Adipocyte (in vitro differentiated cells): ENCODE measurements at regions not wholly inside any gene's neighbourhood (a gene's known extent, or its start where the extent isn't known, plus 50 kb on each side); places are given as distances from the start of the nearest gene placed in this dataset.
A peak's percentile ranks its signal among the peaks of the same experiment; 100 is the strongest.

Experiments used
- DNase-seq: peaks from one replicate; pipeline ENCODE4 v3.0.0-alpha.2; 2015; ENCODE audit warnings: low read depth
- H3K27me3 ChIP-seq: replicated peaks from 2 replicates; pipeline ENCODE4 v1.7.0; 2013; ENCODE audit warnings: mild to moderate bottlenecking, low read length, moderate library complexity; ENCODE audit not compliant: control insufficient read depth, insufficient read depth
- H3K36me3 ChIP-seq: 2 replicates; pipeline ENCODE4 v1.7.0; 2013; ENCODE audit warnings: low read length, mild to moderate bottlenecking, moderate library complexity; ENCODE audit not compliant: control insufficient read depth, insufficient read depth, severe bottlenecking
- H3K4me1 ChIP-seq: 2 replicates; pipeline ENCODE4 v1.7.0; 2013; ENCODE audit warnings: mild to moderate bottlenecking, low read length, moderate library complexity; ENCODE audit not compliant: control insufficient read depth, insufficient read depth
- H3K4me3 ChIP-seq: 2 replicates; pipeline ENCODE4 v1.7.0; 2013; ENCODE audit warnings: mild to moderate bottlenecking, low read length, moderate library complexity
- H3K9ac ChIP-seq: 2 replicates; pipeline ENCODE4 v1.7.0; 2013; ENCODE audit warnings: mild to moderate bottlenecking, low read length, moderate library complexity
- H3K9me3 ChIP-seq: 2 replicates; pipeline ENCODE4 v1.7.0; 2013; ENCODE audit warnings: mild to moderate bottlenecking, low read length, moderate library complexity; ENCODE audit not compliant: control insufficient read depth

DNA sequence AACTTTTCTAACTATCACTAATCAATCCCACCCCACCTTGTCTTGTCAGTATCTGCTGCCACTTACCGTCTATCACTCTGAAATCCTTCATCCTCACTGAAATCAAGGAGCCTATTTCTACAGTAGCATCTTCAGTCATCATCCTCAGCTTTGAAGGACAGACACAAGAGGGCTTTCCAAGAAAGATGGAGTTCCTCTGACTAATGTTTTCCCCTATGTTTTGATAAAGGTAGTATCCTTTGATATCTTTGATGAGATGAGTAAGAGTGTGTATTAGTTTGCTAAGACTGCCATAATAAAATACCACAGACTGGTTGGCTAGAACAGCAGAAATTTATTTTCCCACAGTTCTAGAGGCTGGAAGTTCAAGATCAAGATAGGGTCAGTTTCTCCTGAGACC is 101.8 kb upstream of the VAV3 start:
- H3K9ac ChIP-seq = no peak overlapping the region
- no peaks in the 10 kb centered on the region for H3K36me3 ChIP-seq
- H3K27me3 ChIP-seq = no peaks in the 10 kb centered on the region
- H3K4me3 ChIP-seq = no peak overlapping the region
- no peaks in the 10 kb centered on the region for H3K4me1 ChIP-seq
- no peaks in the 10 kb centered on the region for H3K9me3 ChIP-seq
- no peak for DNase-seq

GRCh38 chr1:108064255-108064654 is 99.3 kb upstream of the VAV3 start:
- no peak for DNase-seq
- Histone ChIP-seq H3K4me3 (no peak overlapping the region), H3K36me3 (no peaks in the 10 kb centered on the region), H3K27me3 (no peaks in the 10 kb centered on the region), H3K9me3 (no peaks in the 10 kb centered on the region), H3K9ac (no peak overlapping the region), H3K4me1 (peaks cover 9% of the 10 kb centered on the region)

DNA sequence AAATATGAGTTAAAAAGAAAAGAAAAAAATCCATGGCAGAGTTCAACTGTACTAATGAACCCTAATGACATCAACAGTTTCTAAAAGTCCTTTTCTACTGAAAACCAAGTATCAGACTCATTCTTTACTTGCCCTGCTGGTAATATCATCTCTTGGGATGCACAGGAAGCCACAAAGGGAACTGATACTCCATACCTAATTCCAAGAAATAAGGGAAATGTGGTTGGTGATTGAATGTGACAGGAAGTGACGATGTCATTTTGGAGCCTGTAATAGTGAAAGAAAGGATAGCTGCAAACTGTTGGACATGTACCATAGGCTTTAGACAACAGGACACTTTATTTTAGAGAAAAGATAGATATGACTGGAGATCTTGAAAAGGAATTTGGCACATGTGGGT is 98.7 kb upstream of the VAV3 start:
- no peaks in the 10 kb centered on the region for H3K27me3 ChIP-seq
- H3K4me1 ChIP-seq = peaks cover 12% of the 10 kb centered on the region
- no peaks in the 10 kb centered on the region for H3K36me3 ChIP-seq
- H3K9ac ChIP-seq = no peak overlapping the region
- DNase-seq = no peak
- H3K9me3 ChIP-seq = no peaks in the 10 kb centered on the region
- H3K4me3 ChIP-seq = no peak overlapping the region

DNA sequence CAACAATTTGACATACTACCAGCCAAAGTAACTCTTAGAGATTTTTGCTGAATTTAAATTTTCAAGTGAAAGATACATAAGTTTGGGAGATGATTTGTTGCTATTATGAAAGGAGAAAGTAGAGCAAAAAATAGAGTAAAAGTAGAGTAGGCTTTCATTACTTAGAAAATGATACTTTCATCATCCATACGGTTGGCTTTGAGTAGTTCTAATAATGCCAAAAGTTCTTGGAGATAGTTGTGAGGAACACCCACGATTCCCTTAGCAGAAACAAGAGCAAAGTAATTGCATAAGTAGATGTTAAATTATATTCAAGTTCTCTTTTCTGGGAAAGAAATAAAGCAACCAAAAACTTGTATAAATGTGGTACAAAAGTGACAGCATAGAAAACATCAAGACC is 95.0 kb upstream of the VAV3 start:
- Histone ChIP-seq H3K9me3 (no peaks in the 10 kb centered on the region), H3K9ac (no peak overlapping the region), H3K36me3 (no peaks in the 10 kb centered on the region), H3K4me1 (peaks cover 26% of the 10 kb centered on the region), H3K4me3 (no peak overlapping the region), H3K27me3 (no peaks in the 10 kb centered on the region)
- no peak for DNase-seq

- Histone ChIP-seq H3K27me3 (no peaks in the 10 kb centered on the region), H3K9me3 (no peaks in the 10 kb centered on the region), H3K4me1 (peaks cover 42% of the 10 kb centered on the region), H3K4me3 (no peak overlapping the region), H3K36me3 (no peaks in the 10 kb centered on the region), H3K9ac (no peak overlapping the region)
- DNase-seq = no peak
Measured at GRCh38 chr1:108057541-108057940, 92.6 kb upstream of the VAV3 start.

DNA sequence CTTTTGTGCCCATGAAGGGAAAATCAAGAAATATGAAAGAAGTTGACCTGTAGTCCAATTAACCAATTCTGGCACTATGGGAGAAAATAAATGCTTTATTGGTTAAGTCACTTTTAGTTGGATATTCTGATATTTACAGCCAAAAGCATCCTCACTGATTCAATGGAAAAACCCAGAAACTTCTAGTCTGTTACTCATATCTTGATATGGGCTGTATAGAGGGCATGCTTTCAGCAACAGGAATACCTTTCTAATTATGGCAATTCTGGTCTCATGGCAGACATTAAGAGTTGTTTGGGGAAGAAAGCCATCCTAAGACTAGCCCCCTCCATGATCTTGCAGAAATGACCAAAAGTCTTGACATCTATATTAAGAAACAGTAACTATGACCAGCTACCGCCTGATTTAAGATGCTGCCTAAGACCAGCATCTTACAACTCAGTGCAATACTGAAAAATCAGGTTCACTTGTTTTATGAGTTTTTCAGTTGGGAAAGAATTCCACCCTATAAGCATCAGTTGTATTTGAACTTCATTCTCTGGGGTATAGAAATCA is 91.5 kb upstream of the VAV3 start:
- Histone ChIP-seq H3K9me3 (no peaks in the 10 kb centered on the region), H3K36me3 (no peaks in the 10 kb centered on the region), H3K4me3 (no peak overlapping the region), H3K4me1 (peaks cover 44% of the 10 kb centered on the region), H3K9ac (no peak overlapping the region), H3K27me3 (no peaks in the 10 kb centered on the region)
- no peak for DNase-seq

- no peak overlapping the region for H3K4me3 ChIP-seq
Measured at GRCh38 chr1:108055387-108055786, 90.4 kb upstream of the VAV3 start.

DNA sequence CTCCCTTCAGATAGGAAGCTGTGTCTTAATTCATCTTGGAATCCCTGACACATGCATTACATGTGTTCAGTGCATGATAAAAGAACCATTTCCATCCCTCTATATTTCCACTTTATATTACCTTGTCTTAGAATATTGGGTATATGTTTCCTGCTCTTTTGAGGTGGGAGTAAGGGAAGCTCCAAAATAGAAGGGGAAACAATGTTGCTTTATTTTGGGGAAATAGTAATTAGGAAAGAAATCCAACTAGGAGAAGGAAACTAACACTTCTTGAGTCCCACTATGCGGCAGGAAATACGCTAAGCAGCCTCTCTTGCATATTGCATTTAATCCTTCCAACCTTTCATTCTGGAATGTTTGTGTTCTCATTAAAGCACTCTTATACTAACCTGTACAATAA is 89.4 kb upstream of the VAV3 start:
- H3K4me3 ChIP-seq = no peak overlapping the region
- no peaks in the 10 kb centered on the region for H3K9me3 ChIP-seq
- no peak for DNase-seq
- H3K36me3 ChIP-seq = no peaks in the 10 kb centered on the region
- H3K9ac ChIP-seq = no peak overlapping the region
- H3K27me3 ChIP-seq = no peaks in the 10 kb centered on the region
- peaks cover 46% of the 10 kb centered on the region for H3K4me1 ChIP-seq

More at GRCh38 chr1:108055387-108055786, 90.4 kb upstream of the VAV3 start:
- H3K9ac ChIP-seq = no peak overlapping the region
- H3K27me3 ChIP-seq = no peaks in the 10 kb centered on the region
- peaks cover 44% of the 10 kb centered on the region for H3K4me1 ChIP-seq
- DNase-seq = no peak
- H3K36me3 ChIP-seq = no peaks in the 10 kb centered on the region
- no peaks in the 10 kb centered on the region for H3K9me3 ChIP-seq

GRCh38 chr1:108053270-108054013 is 88.5 kb upstream of the VAV3 start:
- Histone ChIP-seq H3K4me3 (peak overlapping the region; percentile 41), H3K9ac (peak overlapping the region; percentile 23)
- peak; percentile 5 for DNase-seq

GRCh38 chr1:108051631-108052377 is 86.8 kb upstream of the VAV3 start:
- Histone ChIP-seq H3K9ac (no peak overlapping the region), H3K4me3 (no peak overlapping the region), H3K4me1 (peaks cover 35% of the 10 kb centered on the region), H3K9me3 (no peaks in the 10 kb centered on the region), H3K27me3 (no peaks in the 10 kb centered on the region), H3K36me3 (no peaks in the 10 kb centered on the region)
- no peak for DNase-seq

More at GRCh38 chr1:108053270-108054013, 88.5 kb upstream of the VAV3 start:
- H3K27me3 ChIP-seq = no peaks in the 10 kb centered on the region
- no peaks in the 10 kb centered on the region for H3K9me3 ChIP-seq
- peaks cover 47% of the 10 kb centered on the region for H3K4me1 ChIP-seq
- H3K36me3 ChIP-seq = no peaks in the 10 kb centered on the region

- H3K27me3 ChIP-seq = no peaks in the 10 kb centered on the region
- H3K9ac ChIP-seq = no peak overlapping the region
- peaks cover 35% of the 10 kb centered on the region for H3K4me1 ChIP-seq
- DNase-seq = no peak
- no peak overlapping the region for H3K4me3 ChIP-seq
- no peaks in the 10 kb centered on the region for H3K9me3 ChIP-seq
- no peaks in the 10 kb centered on the region for H3K36me3 ChIP-seq
Measured at GRCh38 chr1:108050911-108051629, 86.1 kb upstream of the VAV3 start.
